ENCODE measurements at regions not wholly inside any gene's neighbourhood (a gene's known extent, or its start where the extent isn't known, plus 50 kb on each side); places are given as distances from the start of the nearest gene placed in this dataset.

- no peak for DNase-seq (ENCODE audit: insufficient read length, low spot score)
- TF ChIP-seq POLR2A (IDR thresholded peaks at IDR 0.05; ENCODE audit: low read depth, low read length), result no peak
- FAIRE-seq, result no peak
Observed at GRCh38 chr20:22495789-22496188, 88.6 kb downstream of the FOXA2 start.

- no peak for FAIRE-seq
- DNase-seq (ENCODE audit: insufficient read length, low spot score), result no peak
- TF ChIP-seq POLR2A (IDR thresholded peaks at IDR 0.05; ENCODE audit: low read depth, low read length), result no peak
Observed at GRCh38 chr20:22495172-22495571, 89.2 kb downstream of the FOXA2 start.

GRCh38 chr20:22492497-22492896 lies 91.9 kb downstream of the FOXA2 start:
- TF ChIP-seq POLR2A (IDR thresholded peaks at IDR 0.05; ENCODE audit: low read depth, low read length), result no peak
- FAIRE-seq (no peak), DNase-seq (ENCODE audit: insufficient read length, low spot score) (no peak)

GRCh38 chr20:22491194-22491505 lies 93.2 kb downstream of the FOXA2 start:
- DNase-seq (ENCODE audit: insufficient read length, low spot score) (no peak), FAIRE-seq (no peak)
- no peak for TF ChIP-seq POLR2A (IDR thresholded peaks at IDR 0.05; ENCODE audit: low read depth, low read length)

GRCh38 chr20:22490287-22491193 lies 93.8 kb downstream of the FOXA2 start:
- DNase-seq (ENCODE audit: insufficient read length, low spot score) (no peak), FAIRE-seq (no peak)
- no peak for TF ChIP-seq POLR2A (IDR thresholded peaks at IDR 0.05; ENCODE audit: low read depth, low read length)

GRCh38 chr20:22489626-22490286 lies 94.6 kb downstream of the FOXA2 start:
- FAIRE-seq, result no peak
- TF ChIP-seq POLR2A (IDR thresholded peaks at IDR 0.05; ENCODE audit: low read depth, low read length), result no peak
- DNase-seq (ENCODE audit: insufficient read length, low spot score), result no peak

- no peak for FAIRE-seq
- TF ChIP-seq POLR2A (IDR thresholded peaks at IDR 0.05; ENCODE audit: low read depth, low read length), result no peak
- DNase-seq (ENCODE audit: insufficient read length, low spot score), result no peak
Observed at GRCh38 chr20:22480336-22480735, 104.0 kb downstream of the FOXA2 start.

GRCh38 chr20:22475662-22476061 lies 108.7 kb downstream of the FOXA2 start:
- FAIRE-seq (no peak), DNase-seq (ENCODE audit: insufficient read length, low spot score) (no peak)

GRCh38 chr20:22474224-22474623 lies 110.1 kb downstream of the FOXA2 start:
- no peak for TF ChIP-seq POLR2A (IDR thresholded peaks at IDR 0.05; ENCODE audit: low read depth, low read length)
- no peak for DNase-seq (ENCODE audit: insufficient read length, low spot score)
- no peak for FAIRE-seq

More at GRCh38 chr20:22475662-22476061, 108.7 kb downstream of the FOXA2 start:
- no peak for TF ChIP-seq POLR2A (IDR thresholded peaks at IDR 0.05; ENCODE audit: low read depth, low read length)

- no peak for TF ChIP-seq POLR2A (IDR thresholded peaks at IDR 0.05; ENCODE audit: low read depth, low read length)
- DNase-seq (ENCODE audit: insufficient read length, low spot score) (no peak), FAIRE-seq (no peak)
Observed at GRCh38 chr20:22473293-22473692, 111.1 kb downstream of the FOXA2 start.

GRCh38 chr20:22472447-22473100 lies 111.8 kb downstream of the FOXA2 start:
- no peak for TF ChIP-seq POLR2A (IDR thresholded peaks at IDR 0.05; ENCODE audit: low read depth, low read length)
- no peak for DNase-seq (ENCODE audit: insufficient read length, low spot score)
- FAIRE-seq, result no peak

- TF ChIP-seq POLR2A (IDR thresholded peaks at IDR 0.05; ENCODE audit: low read depth, low read length), result no peak
- FAIRE-seq, result no peak
- no peak for DNase-seq (ENCODE audit: insufficient read length, low spot score)
Observed at GRCh38 chr20:22471156-22471836, 113.1 kb downstream of the FOXA2 start.

- TF ChIP-seq POLR2A (IDR thresholded peaks at IDR 0.05; ENCODE audit: low read depth, low read length), result no peak
- DNase-seq (ENCODE audit: insufficient read length, low spot score), result no peak
- FAIRE-seq, result no peak
Observed at GRCh38 chr20:22470620-22471026, 113.7 kb downstream of the FOXA2 start.
